GM18505 (cell line): ENCODE measurements at regions not wholly inside any gene's neighbourhood (a gene's known extent, or its start where the extent isn't known, plus 50 kb on each side); places are given as distances from the start of the nearest gene placed in this dataset.
"Not testable (repeated sequence)": the region's sequence is repeated elsewhere in the genome, so short reads cannot be mapped to it uniquely, and the experiment has no call there.

Source experiments
- ATAC-seq: cut with Tn5 transposase; IDR thresholded peaks from one replicate; pipeline ENCODE4 v1.9.1; 2021; ENCODE audit not compliant: unreplicated experiment
- POLR2A ChIP-seq: IDR thresholded peaks from 4 replicates; pipeline ENCODE4 v1.6.1; 2011; ENCODE audit warnings: borderline replicate concordance; ENCODE audit not compliant: insufficient read depth, insufficient read length; ENCODE audit errors: extremely low read depth

DNA sequence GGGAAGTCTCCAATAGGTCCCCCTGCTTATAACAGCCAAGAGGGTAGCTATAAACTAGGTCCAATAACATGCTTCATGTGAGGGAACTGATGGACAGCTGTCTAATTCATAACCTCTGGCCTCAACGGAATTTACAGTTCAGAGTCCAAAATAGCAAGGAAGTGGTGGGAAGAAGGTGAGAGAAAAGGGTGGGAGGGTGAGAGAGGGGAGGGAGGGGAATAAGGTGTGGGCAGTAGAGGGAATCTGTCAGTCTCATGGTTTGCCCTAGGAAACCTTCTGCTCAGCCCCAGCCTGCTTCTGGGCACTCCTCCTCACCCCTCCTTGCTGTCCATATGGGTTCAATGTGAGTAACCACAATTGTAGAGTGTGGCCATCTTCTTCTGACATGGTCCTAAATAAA is 133.4 kb upstream of the ADO start:
- no peak for TF ChIP-seq POLR2A
- no peak for ATAC-seq

DNA sequence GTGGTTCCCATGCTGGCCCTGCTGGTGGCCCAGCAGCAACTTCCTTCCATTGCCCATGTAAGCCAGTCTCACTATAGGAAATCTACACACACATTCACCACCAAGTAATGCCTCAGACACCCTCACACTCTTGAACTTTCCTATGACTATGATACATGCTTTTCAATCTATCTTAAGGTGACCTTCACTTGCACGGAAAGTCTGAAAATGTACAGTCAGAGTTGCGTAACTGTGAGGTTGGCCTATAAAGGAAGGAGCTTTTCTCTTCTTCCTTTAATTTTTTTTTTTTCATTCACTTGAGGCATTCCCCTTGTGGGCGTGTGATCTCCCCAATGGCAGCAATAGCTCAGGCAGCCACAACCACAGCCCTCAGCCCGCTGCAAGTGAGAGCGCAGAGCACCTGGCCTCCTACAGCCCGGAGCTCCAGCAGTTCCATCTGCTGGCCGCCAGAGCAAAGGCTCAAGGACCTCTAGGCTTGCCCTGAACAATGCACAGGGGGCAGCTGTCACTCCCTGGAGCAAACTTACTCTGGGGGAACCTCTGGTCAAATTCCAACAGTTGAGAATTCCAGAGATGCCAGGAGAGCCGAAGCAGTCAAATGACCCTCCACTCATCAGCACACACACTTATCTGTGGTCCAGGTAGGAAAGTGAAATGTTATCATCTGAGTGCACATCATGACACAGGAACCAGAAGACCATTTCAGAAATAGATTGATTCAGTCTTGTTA is 123.1 kb upstream of the ADO start:
- TF ChIP-seq POLR2A = no peak

DNA sequence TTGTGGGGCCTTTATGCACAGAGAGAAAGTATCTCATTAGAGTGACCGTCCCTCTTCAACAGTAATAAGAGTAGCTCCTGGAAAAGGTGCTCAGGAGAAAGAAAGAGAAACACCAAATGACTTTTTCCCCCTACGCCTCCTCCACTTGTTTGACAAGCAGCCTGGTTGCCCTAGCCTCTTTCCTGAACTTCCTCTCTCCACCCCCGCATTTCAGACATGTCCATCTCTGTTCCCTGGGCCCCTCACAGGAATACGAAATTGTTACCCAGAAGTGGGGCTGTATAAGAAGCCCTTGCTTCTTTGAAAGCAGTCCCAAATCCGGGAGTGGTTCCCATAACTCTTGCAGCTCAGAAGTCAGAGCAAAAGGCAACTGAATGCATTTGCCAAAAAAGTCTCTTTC is 119.6 kb upstream of the ADO start:
- no peak for ATAC-seq

More for the DNA sequence above, 123.1 kb upstream of the ADO start:
- ATAC-seq = peak; percentile 96

DNA sequence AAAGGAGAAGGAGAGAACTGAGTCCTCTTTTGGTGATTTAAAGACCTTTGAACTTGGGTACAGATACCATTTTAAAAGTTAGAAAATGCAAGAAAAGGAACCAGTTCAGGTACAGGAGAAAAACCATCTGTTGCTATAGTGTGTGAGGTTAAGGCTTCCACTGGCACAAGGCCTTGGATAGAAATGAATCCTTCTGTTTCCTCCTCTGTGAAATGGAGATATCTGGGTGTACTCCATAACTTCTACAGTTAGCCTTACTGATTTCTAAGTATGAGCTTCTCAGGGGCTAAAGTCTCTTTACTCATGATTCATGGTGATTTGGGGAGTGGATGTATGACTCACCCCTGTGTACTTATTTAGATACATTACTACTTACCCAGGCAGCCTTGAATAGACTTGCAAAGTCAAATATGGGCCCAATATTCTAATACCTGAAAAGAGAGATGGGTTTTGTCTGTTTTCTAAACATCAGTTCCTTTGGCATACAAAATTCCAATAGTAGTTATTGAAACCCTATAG is 117.2 kb upstream of the ADO start:
- no peak for ATAC-seq
- TF ChIP-seq POLR2A = no peak

More for the DNA sequence above, 119.6 kb upstream of the ADO start:
- no peak for TF ChIP-seq POLR2A

DNA sequence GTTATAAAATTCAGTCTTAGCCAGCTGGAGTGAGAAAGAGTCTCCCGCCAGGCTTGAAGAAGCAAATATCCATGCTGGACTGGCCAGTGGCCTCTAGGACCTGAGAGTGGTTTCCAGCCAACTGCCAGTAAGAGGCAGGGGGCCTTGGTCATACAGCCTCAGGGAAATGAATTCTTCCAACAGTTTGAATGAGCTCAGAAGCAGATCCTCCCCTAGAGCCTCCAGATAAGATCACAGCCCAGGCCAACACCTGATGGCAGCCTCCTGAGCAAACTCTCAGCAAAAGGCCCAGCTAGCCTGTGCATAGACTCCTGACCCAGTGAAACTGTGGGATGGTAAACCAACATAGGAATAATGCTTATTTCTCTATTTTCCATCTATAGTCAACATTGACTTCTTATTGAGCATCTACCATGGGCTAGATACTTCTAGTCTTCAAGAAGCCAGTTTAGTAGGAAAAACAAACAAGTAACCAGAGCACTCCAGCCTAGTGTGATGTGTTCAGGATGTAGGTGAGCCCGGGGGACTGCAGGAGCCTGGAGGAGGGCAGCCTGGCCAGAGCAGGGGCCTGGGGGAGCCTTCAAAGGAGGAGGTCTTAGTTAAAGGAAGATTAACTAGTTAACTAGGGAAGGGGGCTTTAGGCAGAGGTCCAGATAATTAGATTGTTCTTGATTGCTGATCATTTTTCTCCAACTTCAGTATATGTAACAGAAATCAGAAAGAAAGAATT is 115.4 kb upstream of the ADO start:
- no peak for TF ChIP-seq POLR2A
- no peak for ATAC-seq

DNA sequence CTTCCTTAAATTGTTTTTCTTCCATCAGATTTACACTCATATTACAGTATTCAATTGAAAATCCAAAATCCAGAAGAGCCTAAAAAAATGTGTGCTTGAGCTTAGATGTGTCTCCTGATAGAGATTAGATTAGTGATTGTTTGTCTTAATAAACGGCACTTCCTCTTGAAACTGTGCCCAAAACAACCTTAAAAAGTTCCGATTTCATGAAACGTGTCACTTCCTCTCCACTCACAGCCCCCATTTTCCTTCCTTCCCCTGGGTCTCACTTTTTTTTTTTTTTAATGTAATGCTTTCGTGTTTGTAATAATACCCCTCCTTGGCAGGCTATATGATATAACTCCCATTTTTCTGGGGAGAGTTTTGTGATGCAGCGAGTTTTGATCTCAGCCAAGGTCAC is 114.8 kb upstream of the ADO start:
- no peak for ATAC-seq
- no peak for TF ChIP-seq POLR2A

DNA sequence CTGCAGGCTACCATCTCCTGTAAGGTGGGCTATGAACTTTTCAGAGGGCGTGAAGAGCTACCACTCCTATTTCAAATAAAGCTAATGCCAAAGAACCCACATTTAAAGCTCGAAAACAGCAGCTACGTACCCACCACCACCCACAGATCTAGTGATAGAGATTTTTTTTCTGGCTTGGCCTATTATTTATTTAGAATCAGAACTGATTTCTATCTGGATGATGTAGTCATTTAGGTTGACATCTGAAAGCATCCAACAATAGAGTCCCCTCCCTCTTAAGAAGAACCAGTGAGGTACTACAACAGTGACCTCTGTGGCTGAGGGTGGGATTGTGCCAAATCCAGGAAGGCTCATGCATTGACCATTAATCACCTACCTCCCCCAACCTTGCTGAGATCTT is 113.8 kb upstream of the ADO start:
- TF ChIP-seq POLR2A = no peak
- ATAC-seq = no peak

DNA sequence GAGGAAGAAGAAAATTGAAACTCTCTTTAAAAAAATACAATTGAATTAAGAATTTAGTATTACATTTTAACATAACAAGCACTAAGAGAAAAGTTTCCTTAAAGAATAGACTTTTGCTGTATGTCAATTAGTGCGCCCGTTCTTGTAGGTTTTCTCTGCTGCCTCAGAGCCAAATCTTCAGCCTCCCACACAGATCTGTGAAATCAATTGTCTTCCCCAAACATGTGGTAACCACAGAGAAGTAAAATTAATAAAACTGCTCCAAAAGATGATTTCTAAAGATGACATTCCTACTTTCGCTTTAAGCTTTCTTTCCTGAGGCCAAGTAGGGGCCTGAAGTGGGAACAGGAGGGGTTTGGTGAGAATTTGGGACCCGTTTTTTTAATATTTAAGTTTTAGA is 113.2 kb upstream of the ADO start:
- no peak for TF ChIP-seq POLR2A
- ATAC-seq = no peak

DNA sequence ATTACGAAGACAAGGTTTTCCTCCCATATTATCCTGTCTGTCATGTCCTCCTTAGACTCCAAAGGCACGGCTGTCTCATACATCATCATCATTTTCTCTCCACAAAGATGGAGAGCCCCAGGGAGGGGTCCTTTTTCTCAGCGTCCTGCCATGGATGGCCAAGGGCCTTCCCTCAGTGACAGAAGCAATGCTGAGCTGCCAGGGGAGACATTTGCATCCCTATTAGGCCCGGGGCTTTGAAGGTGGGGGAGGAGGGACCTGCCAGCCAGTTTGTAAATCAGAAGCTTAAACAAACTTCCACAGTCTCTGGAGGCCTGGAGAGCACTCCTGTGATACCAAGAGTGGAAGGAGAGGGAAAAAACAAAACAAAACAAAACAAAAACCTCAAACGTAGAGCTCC is 112.4 kb upstream of the ADO start:
- TF ChIP-seq POLR2A = no peak
- ATAC-seq = no peak

DNA sequence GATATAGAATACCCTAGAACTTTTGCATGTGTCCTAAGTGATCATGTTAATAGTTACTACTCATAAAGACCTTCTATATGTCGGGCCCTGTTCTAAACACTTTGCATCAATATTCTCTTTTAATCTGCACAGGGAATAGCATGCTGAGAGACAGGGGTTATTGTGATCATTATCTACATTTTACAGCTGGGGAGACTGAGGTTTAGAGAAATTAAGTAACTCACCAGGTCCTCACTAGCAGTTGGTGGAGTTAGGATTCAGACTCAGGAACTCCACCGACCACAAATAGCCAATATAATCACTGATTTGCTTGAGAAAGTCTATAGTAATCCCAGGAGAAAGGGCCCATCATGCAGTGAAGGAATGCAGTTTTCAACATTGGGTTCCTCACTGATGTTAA is 111.2 kb upstream of the ADO start:
- no peak for ATAC-seq

DNA sequence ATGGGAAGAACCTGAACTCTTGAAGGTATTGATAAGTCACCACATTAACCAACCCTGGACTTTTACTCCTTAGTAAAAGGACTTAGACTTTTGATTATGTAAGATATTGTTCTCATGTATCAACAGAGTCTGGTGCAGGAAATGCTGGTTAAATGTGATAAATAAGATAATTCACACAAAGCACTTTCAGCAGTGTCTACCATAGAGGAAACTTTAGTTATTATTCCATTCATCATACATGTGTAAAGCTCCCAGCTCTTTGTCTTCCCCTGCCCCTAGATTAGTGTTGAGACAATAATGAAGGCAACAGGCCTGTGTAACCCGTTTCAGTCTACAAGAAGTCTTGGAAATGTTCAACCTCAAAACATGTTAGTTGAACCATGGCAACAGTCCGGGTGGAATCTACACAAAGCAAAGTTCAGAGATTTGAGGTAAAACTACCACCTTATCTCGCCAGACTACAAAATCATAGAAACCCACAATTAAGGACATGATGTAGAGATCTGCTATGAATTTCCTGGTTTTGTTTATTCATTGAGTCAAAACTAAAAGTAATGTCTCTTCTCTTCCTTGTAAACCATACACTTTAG is 109.9 kb upstream of the ADO start:
- ATAC-seq = no peak
- no peak for TF ChIP-seq POLR2A

More for the DNA sequence above, 111.2 kb upstream of the ADO start:
- no peak for TF ChIP-seq POLR2A

DNA sequence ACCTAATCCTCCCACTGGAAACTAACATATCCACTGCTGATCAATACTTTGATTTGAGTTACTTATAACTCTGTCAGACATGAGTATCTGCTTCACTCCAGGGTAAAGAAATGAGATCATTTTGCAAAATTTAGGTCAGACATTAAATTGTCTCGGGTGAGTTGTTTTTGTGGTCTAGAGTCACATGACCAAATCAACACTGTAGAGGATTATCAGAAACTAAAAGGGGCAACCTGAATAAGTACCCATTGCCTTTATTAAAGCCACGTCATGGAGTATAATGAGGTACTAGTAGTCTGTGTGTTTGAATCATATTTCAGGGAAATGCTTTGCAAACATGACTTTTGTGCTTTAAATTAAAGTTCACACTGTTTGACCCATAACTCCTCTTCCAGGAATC is 107.7 kb upstream of the ADO start:
- ATAC-seq = no peak
- no peak for TF ChIP-seq POLR2A

DNA sequence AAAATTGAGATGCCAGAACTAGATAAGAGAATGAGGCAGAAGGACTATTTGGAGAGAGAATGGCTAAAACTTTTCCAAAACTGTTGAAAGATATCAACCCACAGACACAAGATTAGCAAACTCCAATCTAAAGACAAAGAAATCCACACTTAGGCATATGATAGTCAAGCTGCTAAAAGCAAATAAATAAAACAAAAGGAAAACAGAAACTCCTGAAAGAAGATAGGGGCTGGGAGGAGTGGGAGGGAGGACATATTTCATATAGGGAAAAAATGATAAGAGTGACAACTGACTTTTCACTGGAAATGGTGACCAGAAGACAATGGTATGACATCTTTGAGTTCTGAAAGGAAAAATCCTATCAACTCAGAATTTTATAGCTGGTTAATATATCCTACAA is 105.4 kb upstream of the ADO start:
- no peak for ATAC-seq
- TF ChIP-seq POLR2A = no peak

DNA sequence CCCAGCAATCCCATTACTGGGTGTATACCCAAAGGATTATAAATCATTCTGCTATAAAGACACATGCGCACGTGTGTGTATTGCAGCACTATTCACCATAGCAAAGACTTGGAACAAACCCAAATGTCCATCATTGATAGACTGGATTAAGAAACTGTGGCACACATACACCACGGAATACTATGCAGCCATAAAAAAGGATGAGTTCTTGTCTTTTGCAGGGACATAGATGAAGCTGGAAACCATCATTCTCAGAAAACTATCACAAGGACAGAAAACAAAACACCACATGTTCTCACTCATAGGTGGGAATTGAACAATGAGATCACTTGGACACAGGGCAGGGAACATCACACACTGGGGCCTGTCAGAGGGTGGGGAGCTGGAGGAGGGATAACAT is 100.4 kb upstream of the ADO start:
- ATAC-seq = not testable (repeated sequence)
